ENCODE measurements at regions not wholly inside any gene's neighbourhood (a gene's known extent, or its start where the extent isn't known, plus 50 kb on each side); places are given as distances from the start of the nearest gene placed in this dataset.
"Not testable (repeated sequence)": the region's sequence is repeated elsewhere in the genome, so short reads cannot be mapped to it uniquely, and the experiment has no call there.

- no peak for FAIRE-seq
These were observed 423.6 kb upstream of the MDFIC2 start for GRCh38 chr3:70736009-70736408.

GRCh38 chr3:70734756-70735155 is 422.3 kb upstream of the MDFIC2 start:
- FAIRE-seq = no peak

- FAIRE-seq = no peak
These were observed 418.6 kb upstream of the MDFIC2 start for GRCh38 chr3:70731046-70731445.

DNA sequence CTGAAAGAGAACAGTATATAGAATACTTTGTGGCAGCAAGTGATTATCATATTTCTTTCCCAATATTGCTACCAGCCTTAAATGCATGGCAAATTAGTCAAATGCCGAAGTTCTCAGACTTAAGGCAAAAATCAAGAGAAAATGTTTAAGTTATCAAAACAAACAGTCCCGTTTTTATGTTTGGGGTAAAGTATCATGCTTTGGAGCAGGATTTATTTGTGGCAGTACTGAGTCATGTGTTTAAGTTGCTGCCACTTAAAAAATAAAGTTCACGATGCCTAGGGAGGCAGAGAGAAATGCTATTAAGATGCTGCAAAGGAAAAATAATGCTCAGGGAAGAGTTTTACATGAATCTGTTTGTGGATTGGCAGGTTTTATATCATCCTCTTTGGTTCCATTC is 417.4 kb upstream of the MDFIC2 start:
- FAIRE-seq = no peak

GRCh38 chr3:70728311-70728710 is 415.9 kb upstream of the MDFIC2 start:
- no peak for FAIRE-seq

GRCh38 chr3:70726961-70727360 is 414.5 kb upstream of the MDFIC2 start:
- no peak for FAIRE-seq

DNA sequence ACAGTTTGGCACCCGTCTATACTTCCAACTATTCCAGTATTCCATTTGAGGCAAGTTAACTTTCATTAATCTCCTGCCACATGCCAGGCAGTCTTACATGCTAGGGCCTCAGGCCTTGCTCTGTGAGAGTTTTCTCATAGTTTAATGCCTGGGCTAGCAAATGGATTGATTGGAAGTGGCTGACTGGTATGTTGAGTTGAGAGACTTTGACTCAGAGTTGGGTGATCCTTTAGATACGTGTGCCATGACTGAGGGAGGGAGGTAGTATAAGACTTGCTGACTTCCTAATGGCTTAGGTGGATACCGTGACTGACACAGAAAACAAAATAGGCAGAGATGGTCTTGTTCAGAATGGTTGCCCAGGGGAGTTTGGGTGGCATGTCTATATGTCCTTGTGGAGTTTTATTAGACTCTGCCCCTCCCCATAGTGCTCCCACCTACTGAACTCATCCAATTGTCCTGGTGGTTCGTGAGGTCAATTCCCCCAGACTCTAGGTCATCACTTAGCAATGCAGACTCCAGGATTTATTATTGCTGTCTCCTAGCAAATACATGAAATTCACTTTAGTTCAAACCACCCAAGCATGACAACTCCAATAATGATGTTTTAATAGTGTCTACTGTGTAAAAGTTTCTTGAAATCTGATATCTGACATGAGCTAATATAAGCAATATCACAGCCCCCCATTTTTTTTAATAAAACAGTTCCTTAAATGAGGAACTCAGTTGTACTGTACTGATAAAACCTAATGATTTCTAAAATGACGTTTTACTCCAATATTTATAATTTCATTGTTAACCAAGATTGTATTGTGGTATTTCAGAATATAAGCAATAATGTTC is 413.9 kb upstream of the MDFIC2 start:
- no peak for FAIRE-seq

DNA sequence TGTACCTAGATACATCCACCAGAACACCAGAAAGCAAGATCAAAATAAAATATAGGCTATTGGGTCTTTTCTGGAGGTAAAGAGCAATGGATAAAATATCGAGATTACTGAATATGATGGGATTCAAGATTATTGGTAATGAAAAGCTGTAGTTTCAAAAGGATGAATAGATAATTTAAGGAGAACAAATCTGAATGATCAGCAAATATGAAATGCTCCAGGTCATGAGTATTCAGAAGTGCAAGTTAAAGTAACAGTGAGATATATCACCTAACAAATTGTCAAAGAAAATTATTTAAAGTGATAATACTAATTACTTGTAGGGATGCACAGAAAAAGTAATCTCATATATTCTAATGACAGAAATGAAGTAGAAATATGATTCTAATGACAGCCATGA is 409.6 kb upstream of the MDFIC2 start:
- no peak for FAIRE-seq

DNA sequence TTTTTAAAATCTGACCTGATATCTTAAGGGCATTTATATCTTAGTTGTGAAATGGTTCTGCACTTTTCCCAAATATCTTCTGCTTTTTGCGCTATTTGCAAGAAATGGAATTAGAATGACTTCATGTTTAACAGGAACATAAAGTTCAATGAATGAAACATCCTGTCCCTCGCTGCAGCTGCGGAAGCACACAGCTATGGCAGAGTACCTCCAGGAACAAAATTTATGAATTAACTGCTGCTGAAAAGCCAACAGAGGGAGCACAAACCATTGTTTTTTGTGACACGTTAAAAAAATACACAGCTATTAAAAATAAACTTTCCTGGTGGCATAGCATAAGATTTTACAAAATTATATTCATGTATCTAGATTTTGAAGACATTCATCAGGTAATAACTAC is 404.4 kb upstream of the MDFIC2 start:
- no peak for FAIRE-seq

DNA sequence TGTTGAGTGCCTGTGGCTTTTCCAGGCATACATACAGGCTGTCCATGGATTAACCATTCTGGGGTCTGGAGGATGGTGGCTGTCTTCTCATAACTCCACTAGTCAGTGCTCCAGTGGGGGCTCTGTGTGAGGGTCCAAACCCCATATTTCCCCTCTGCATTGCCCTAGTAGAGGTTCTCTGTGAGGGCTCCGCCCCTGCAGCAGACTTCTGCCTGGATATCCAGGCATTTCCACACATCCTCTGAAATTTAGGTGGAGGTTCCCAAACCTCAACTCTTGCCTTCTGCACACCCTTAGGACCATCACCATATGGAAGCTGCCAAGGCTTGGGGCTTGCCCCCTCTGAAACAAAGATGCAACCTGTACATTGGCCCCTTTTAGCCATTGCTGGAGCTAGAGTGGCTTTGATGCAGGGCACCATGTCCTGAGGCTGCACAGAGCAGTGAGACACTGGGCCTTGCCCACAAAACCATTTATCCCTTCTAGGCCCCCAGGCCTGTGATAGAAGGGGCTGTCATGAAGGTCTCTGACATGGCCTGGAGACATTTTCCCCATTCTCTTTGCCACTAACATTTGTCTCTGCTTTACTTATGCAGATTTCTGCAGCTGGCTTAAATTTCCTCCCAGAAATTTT is 400.1 kb upstream of the MDFIC2 start:
- no peak for FAIRE-seq

DNA sequence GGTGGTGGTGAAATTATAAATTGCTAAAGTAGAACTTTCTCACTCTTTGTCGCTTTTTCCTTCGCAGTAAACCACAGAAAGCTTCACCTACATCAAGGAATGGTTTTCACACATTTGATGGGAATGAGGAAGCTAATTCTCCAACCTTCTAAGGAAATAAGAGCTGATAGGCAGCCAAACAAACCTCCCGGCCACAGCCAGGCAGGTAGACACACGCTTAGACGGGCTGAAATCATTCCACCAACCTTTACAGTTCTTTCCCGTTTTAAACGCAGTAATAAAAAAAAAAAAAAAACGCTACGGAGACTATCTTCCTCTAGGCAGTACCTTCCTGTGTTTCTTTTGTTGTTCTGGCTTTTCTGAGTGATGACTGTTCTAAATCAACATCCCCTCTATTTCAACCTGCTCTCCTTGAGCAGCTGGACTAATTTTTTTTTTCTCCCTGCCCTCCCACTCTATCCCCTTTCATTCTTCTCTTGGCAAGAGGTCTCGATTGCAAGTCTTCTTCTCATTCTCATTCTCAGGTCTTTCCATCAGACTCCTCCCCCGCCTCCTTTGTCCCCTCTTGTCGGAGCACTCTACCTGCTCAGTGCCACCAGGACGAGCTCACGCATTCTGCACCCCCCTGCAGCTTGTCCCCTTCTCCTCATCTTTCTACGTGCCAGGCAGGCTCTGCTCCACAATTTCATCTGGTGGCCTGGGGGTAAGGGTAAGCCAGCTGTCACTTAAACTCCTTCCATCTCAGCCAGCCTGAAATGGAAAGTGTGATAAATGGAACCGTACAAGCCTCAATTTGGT is 391.1 kb upstream of the MDFIC2 start:
- FAIRE-seq = no peak

DNA sequence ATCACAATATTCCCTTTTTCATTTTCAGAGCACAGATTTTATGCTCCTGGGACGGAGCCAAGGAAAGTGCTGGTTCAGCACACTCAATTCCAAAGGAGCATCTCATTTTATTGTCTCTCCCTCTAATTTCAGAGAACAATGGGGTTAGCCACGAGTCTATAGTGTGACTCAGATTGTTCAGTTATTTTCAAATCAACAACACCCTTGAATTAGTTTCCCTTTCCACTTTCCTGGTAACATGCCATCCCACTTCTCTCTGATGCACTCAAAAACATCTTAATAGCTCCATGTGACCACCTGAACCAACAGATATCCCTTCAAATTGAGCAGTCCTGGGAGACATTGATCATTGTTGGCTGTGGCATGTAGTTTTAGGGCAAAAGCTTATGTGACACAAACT is 389.7 kb upstream of the MDFIC2 start:
- no peak for FAIRE-seq

- no peak for FAIRE-seq
These were observed 372.3 kb upstream of the MDFIC2 start for GRCh38 chr3:70684701-70685100.

- FAIRE-seq = not testable (repeated sequence)
These were observed 363.4 kb upstream of the MDFIC2 start for GRCh38 chr3:70675810-70676209.

- no peak for FAIRE-seq
These were observed 346.3 kb upstream of the MDFIC2 start for GRCh38 chr3:70658513-70659310.

DNA sequence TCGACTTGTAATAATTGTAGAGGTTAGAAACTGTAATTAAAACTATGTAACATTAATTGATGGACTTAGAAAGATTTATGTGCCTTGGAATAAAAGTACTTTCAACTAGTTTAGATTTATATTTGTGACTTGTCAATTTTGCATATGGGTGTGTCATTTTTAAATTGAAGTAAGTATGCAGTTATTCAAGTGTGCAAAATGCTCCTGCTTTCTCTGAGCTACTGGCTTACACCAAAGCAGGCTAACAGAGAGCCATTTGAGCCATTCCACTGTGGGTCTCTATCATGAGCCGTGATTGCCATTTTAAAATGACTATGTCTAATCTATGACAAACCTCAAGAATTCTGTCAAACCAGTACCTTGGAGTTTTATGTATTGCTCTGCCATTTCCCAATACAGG is 345.0 kb upstream of the MDFIC2 start:
- no peak for FAIRE-seq

DNA sequence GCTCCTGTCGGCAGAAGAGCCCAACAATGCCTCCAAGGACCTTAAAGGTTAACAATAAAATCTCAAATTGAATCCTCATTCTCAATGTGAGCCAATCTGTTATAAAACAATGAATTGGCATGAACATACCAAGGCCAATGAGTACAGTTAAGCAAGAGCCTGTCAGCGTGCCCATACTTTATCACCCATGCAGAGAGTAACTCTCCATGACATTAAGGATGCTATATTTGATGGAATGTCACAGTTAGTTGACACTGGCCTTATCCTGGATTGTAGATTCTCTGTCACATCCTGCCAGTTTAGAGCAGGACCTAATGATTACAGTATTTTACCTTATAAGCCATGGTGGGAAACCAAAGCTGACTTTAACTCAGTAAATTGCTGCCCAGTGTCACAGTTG is 335.4 kb upstream of the MDFIC2 start:
- FAIRE-seq = no peak

DNA sequence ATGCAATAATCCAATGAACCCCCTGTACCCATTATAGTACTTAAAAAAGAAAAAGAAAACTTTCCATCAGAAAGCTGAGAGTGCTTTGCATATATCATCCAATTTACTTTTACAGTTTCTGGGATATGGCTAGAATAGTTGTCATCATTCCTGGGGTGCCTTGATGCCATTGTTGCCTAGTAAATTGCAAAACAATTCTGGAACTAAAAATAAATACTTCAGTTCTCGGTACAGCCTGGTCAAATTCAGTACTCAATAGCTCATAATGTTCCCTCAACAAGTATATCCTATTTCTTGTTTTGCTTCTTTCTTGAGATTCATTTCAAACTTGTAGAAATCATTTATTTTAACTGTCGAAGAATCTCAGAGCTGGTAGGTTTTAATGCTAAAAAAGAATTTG is 334.7 kb upstream of the MDFIC2 start:
- no peak for FAIRE-seq

DNA sequence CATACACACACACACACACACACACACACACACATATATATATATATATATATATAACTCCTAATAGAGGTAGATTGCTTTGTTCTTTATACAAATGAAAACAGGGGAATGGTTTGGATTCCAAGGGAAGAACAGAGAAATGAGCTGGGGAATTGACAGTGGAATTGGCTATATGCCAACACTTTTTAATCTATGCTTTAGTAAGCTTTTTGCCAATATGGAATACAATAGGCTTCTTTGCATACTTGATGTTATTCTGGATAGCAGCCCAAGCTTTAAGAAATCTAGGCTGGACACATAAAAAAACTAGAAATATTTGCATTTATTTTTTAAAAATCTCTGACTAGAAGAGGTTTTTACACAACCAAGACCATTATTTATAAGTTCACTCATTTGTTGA is 334.2 kb upstream of the MDFIC2 start:
- FAIRE-seq = no peak

GRCh38 chr3:70640481-70640880 is 328.0 kb upstream of the MDFIC2 start:
- FAIRE-seq = no peak

DNA sequence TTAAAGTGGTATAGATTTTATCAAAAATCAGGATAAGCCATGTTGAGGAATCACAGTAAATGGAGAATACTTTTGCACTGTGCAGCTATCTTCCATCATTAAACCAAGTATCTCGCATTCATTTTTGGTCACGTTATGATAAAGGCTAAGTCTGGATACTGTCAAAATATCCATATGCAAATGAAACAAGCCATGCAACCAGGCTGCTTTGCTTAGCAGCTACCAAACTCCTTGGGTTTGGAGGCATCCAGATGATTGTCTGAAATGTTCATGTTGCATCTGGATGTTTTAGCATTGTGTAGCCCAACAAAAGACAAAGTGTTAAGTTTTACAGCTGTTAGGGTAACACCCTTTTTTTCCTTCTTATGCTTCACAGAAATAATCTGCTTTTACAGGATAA is 322.9 kb upstream of the MDFIC2 start:
- no peak for FAIRE-seq

DNA sequence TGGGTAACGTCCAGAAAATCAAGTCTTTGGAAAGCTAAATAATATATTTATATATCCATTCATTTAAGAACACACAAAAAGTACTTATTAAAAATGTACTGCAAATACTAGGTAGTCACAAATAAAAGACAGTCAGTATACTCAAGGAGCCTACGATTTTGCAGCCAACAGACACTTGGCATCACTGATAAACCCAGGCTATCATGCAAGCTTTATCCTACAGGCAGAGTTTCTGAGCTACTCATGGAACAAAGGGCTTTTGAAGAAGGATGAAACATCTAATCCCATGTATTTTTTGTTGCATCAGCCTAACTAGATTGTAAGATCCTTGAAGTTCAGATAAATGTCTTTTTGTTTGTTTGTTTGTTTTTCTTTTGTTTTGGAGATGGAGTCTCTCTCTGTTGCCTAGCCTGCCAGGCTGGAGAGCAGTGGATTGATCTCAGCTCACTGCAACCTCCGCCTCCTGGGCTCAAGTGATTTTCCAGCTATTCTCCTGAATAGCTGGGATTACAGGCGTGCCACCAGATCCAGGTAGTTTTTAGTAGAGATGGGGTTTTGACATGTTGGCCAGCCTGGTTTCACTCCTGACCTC is 319.4 kb upstream of the MDFIC2 start:
- FAIRE-seq = no peak

DNA sequence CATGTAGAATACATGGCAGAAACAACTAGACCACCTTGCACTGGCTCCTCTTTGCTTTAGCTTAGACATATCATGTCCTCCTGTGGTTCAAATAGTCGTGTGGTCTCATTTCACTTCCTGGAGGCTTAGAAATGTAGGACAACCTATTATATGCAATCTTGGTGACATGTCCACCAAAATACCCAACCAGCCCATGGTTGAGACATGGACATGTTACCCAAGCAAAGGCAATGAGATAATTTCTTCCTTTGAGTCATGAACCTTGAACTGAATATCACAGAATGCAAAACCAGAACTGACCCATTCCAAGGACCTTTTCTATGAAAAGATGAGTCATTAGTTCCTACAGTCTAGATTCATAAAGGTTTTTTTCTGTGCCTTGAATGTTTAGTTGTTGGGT is 309.0 kb upstream of the MDFIC2 start:
- FAIRE-seq = no peak

Data from A204.1 (cell line).